Lower leg skin (tissue), 4 donors: ENCODE measurements at regions not wholly inside any gene's neighbourhood (a gene's known extent, or its start where the extent isn't known, plus 50 kb on each side); places are given as distances from the start of the nearest gene placed in this dataset.
"Not testable (repeated sequence)": the region's sequence is repeated elsewhere in the genome, so short reads cannot be mapped to it uniquely, and the experiment has no call there.

Source experiments
- DNase-seq, 2 donors: peaks; one replicate each; pipeline ENCODE4 v3.0.0-alpha.2; 2019; ENCODE audit warnings: low spot score in 2 of 2
- H3K4me3 ChIP-seq: fragments of 200-600 bp; sonication (generic); 2 replicates; pipeline ENCODE4 v1.5.1; 2017; ENCODE audit warnings: mild to moderate bottlenecking, low read depth; ENCODE audit not compliant: poor library complexity, severe bottlenecking
- POLR2A ChIP-seq, 2 donors: fragments of 450-650 bp; IDR thresholded peaks; one replicate each; pipeline ENCODE4 v1.6.1; 2016 to 2017; ENCODE audit warnings: antibody characterized with exemption in 2 of 2, mild to moderate bottlenecking in 1 of 2, moderate library complexity in 1 of 2
- WGBS, 2 donors: methylation state at CpG; one replicate each; pipeline ENCODE4 v1.1.5; 2018; 5-methylcytosine and 5-hydroxymethylcytosine counted together
- intact Hi-C: fragments of 100-400 bp; cut with DNase I; formaldehyde crosslinking; loops from one replicate; pipeline ENCODE4 v1.15.0; 2023; ENCODE audit warnings: low total_unique reads
- TF ChIP-seq, protein P1 (sequence below), 3 donors: fragments of 450-650 bp; IDR thresholded peaks; one replicate each; pipeline ENCODE4 v1.5.1; 2016; ENCODE audit warnings: antibody characterized with exemption in 3 of 3, mild to moderate bottlenecking in 3 of 3, moderate library complexity in 2 of 3

DNA sequence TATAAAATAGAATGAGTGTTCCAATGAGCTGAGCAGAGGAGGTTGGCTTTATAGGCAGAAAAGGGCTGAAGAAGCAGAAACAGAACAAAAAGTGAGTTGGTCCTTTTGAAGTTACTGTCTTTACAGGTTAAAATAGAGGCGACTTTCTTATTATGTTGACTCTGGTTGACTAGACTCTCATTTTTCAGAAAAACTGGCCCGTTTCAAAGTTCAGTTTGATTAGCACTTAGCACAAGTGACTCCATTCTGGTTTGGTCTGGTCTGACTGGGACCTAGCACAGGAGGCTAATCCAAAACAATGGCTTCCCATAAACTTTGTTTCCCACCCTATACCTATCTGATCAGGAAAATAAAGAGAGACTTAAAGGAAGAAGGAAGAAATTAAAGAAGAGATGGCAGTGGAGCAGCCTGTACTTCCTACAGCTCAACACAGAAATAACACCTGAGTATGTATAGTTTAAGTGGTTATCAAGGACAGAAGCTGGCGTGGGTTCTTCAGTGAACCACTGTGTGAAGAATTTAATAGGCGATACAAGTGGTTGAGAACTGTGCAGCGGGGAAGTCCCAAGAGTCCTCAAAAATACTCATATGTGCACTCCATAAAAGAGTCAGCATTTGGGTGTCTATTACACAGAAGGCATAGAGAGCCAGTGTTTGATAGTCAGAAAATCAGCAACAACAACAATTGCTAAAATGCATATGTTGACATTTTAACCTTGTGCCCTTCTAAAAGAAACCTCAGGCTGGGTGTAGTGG lies 554.8 kb upstream of the HTR2C start:
- TF ChIP-seq, protein P1, sequence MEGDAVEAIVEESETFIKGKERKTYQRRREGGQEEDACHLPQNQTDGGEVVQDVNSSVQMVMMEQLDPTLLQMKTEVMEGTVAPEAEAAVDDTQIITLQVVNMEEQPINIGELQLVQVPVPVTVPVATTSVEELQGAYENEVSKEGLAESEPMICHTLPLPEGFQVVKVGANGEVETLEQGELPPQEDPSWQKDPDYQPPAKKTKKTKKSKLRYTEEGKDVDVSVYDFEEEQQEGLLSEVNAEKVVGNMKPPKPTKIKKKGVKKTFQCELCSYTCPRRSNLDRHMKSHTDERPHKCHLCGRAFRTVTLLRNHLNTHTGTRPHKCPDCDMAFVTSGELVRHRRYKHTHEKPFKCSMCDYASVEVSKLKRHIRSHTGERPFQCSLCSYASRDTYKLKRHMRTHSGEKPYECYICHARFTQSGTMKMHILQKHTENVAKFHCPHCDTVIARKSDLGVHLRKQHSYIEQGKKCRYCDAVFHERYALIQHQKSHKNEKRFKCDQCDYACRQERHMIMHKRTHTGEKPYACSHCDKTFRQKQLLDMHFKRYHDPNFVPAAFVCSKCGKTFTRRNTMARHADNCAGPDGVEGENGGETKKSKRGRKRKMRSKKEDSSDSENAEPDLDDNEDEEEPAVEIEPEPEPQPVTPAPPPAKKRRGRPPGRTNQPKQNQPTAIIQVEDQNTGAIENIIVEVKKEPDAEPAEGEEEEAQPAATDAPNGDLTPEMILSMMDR (IDR thresholded peaks at IDR 0.05): no peak
- no peak for TF ChIP-seq POLR2A (IDR thresholded peaks at IDR 0.05)
- intact Hi-C loops: no loop called here
- H3K4me3 ChIP-seq: no peak overlapping the region

DNA sequence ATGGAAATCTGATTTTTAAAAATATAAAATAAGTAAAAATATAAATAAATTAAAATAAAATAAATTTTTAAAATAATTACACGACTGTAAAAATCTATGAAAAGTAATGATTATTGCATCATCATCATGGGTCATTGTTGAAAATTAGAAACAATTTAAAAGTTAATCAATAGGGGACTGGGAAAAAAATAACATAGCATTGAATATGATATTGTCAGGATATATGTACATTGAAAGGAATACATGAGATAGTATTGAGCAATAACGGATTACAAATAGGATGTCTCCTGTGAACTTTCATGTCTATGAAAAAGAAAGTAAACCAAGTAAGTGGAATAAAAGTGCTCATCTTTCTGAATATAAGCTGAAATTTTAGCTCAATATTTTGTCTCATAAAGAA lies 566.8 kb upstream of the HTR2C start:
- no peak overlapping the region for H3K4me3 ChIP-seq
- intact Hi-C loops: no loop called here
- no peak for DNase-seq
- TF ChIP-seq POLR2A (IDR thresholded peaks at IDR 0.05): no peak
- TF ChIP-seq, protein P1 (IDR thresholded peaks at IDR 0.05): no peak
- WGBS, 2 donors: 87 to 97% methylated on average over 2 of the region's 2 CpGs

More for the DNA sequence above, 554.8 kb upstream of the HTR2C start:
- WGBS, 2 donors: 88 to 89% methylated on average over 5 of the region's 5 CpGs
- DNase-seq: no peak

DNA sequence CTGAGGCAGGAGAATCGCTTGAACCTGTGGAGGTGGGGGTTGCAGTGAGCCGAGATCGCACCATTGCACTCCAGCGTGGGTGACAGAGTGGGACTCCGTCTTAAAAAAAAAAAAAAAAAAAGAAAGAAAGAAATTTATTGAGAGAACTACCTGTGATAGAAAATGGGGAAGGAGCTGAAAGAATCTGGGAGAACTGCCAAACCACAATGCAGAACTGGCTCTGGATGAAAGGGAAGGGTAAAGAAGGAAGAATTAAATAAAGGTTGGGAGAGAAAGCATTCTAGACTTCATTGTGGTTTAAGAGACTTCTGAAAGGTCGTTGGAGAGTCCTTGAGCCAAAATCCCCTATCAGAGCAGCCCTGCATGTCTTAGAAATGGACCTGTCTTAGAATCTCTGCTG lies 567.9 kb upstream of the HTR2C start:
- 59 to 61% methylated on average over 6 of the region's 6 CpGs for WGBS, 2 donors
- intact Hi-C loops: no loop called here
- no peak overlapping the region for H3K4me3 ChIP-seq
- no peak for DNase-seq
- no peak for TF ChIP-seq POLR2A (IDR thresholded peaks at IDR 0.05)
- TF ChIP-seq, protein P1 (IDR thresholded peaks at IDR 0.05): no peak

DNA sequence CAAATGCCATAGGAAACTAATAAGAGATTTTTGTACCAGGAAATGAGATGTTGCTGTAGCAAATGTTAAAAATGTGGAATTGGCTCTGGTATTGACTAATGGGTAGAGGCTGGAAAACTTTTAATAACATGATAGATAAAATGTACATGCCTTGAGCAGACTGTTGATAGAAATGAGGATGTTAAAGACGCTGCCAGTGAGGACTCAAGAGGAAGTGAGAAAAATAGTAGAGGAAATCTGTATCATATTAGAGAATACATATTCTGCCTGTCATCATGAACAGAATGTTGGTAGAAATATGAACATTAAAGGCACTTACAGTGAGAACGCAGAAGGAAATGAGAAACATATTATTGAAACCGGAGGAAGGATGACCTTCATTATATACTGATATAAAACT lies 577.2 kb upstream of the HTR2C start:
- no peak overlapping the region for H3K4me3 ChIP-seq
- WGBS, 2 donors: 49 to 68% methylated on average over 3 of the region's 3 CpGs
- TF ChIP-seq, protein P1 (IDR thresholded peaks at IDR 0.05): no peak
- TF ChIP-seq POLR2A (IDR thresholded peaks at IDR 0.05): no peak
- intact Hi-C loops: no loop called here
- DNase-seq: no peak

DNA sequence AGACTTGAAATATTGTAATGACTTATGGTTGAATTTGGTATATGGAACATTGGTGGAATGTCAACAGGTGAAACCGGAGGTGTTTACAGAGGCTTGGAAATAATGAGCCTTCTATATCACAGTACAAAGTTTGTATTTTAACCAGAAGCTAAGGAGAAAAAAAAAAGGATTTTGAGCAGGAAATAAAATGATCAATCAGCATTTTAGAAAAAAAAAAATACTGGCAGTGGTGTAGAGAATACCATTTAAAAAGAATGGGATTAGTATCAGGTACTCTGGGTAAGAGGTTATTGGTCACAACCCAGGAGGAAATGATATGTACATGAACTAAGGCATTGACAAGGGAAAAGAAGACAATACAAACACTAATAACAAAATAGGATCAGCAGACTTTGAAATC lies 587.1 kb upstream of the HTR2C start:
- TF ChIP-seq, protein P1 (IDR thresholded peaks at IDR 0.05): no peak
- no peak for TF ChIP-seq POLR2A (IDR thresholded peaks at IDR 0.05)
- no peak overlapping the region for H3K4me3 ChIP-seq
- DNase-seq: no peak
- WGBS, 2 donors: 89 to 100% methylated on average over 1 of the region's 1 CpG
- intact Hi-C loops: no loop called here

DNA sequence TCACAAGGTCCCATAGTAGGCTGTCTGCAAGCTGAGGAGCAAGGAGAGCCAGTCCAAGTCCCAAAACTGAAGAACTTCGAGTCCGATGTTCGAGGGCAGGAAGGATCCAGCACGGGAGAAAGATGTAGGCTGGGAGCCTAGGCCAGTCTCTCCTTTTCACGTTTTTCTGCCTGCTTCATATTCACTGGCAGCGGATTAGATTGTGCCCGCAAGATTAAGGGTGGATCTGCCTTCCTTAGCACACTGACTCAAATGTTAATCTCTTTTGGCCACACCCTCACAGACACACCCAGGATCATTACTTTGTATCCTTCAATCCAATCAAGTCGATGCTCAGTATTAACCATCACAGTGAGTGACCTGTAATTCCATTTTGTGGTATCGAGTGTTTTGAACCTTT lies 592.2 kb upstream of the HTR2C start:
- intact Hi-C loops, DNase-seq, H3K4me3 ChIP-seq: not testable (repeated sequence)
- 59 to 68% methylated on average over 9 of the region's 9 CpGs for WGBS, 2 donors

DNA sequence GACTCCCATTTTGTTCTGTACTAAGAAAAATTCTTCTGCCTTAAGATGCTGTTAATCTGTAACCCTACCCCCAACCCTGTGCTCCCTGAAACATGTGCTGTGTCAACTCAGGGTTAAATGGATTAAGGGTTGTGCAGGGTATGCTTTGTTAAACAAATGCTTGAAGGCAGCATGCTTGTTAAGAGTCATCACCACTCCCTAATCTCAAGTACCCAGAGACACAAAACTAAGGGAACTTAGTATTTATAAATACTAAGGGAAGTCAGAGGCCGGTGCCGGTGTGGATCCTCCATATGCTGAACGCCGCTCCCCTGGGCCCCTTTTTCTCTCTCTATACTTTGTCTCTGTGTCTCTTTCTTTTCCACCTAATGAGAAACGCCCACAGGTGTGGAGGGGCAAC lies 593.2 kb upstream of the HTR2C start:
- intact Hi-C loops, DNase-seq, H3K4me3 ChIP-seq: not testable (repeated sequence)
- WGBS, 2 donors: 38 to 71% methylated on average over 5 of the region's 5 CpGs

DNA sequence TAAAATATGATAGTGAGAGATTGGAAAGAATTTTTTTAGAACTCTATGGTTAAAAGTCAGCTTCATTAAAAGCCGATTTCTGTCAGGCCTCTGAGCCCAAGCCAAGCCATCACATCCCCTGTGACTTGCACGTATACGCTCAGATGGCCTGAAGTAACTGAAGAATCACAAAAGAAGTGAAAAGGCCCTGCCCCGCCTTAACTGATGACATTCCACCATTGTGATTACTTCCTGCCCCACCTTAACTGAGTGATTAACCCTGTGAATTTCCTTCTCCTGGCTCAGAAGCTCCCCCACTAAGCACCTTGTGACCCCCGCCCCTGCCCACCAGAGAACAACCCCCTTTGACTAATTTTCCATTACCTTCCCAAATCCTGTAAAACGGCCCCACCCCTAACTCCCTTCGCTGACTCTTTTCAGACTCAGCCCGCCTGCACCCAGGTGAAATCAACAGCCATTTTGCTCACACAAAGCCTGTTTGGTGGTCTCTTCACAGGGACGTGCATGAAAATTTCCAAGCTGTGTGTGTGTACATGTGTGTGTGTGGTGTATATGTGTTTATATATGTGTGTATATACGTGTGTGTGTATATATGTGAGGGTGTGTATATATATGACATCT lies 595.5 kb upstream of the HTR2C start:
- DNase-seq, intact Hi-C loops, H3K4me3 ChIP-seq: not testable (repeated sequence)
- WGBS, 2 donors: 79 to 86% methylated on average over 10 of the region's 10 CpGs
